ENCODE measurements at regions not wholly inside any gene's neighbourhood (a gene's known extent, or its start where the extent isn't known, plus 50 kb on each side); places are given as distances from the start of the nearest gene placed in this dataset.

DNA sequence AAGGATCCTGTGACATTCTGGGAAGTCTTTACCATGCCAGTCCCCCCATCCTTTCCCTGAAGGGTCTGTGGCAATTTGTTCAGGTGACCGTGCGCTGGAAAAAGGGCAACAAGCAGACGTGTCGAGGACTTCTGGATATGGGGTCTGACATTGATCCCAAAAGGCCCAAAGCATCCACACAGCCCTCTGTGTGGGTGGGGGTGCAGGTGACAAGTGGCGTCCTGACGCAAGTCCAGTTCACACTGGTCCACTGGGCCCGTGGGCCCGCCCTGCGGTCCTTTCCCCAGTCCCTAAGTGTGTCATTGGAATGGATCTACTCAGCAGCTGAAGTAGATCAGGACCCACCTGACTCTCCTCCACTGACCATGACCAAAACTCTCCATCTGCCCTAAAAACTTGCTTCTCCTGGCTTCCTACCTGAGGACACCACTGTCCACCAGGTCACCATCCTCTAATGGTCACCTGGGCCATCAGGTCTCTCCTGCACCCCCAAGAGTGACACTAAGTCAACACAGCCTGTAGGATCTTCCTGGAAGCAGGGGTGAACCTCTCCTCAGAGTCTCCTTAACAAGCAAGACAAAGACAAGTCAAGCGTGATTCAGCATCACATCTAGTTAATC lies 85.6 kb upstream of the SLC66A3 start:
- H2BK15ac ChIP-seq (ENCODE audit: low read depth, low read length): no peak overlapping the region
- in situ Hi-C loops (cut with MboI; ENCODE audit: low sequenced_read_pairs): no loop called here
- H4K5ac ChIP-seq (ENCODE audit: low read depth, low read length): no peak overlapping the region
- no peak overlapping the region for H4K8ac ChIP-seq (ENCODE audit: low read depth in 2 of 2, low read length in 2 of 2)
- BruUV-seq (replicated peaks): no TSS peak
- H2BK120ac ChIP-seq (ENCODE audit: low read depth, low read length): no peak overlapping the region; the same call in 1 of the 2 replicates
- peak overlapping the region; percentile 20; the same call in 1 of the 2 replicates for H2BK20ac ChIP-seq (ENCODE audit: low read depth, low read length)
- H3K4ac ChIP-seq (ENCODE audit: low read depth, low read length): no peak overlapping the region
- no peak overlapping the region for H2BK5ac ChIP-seq (ENCODE audit: low read depth, low read length, poor library complexity, severe bottlenecking)
- TF ChIP-seq, protein P1, sequence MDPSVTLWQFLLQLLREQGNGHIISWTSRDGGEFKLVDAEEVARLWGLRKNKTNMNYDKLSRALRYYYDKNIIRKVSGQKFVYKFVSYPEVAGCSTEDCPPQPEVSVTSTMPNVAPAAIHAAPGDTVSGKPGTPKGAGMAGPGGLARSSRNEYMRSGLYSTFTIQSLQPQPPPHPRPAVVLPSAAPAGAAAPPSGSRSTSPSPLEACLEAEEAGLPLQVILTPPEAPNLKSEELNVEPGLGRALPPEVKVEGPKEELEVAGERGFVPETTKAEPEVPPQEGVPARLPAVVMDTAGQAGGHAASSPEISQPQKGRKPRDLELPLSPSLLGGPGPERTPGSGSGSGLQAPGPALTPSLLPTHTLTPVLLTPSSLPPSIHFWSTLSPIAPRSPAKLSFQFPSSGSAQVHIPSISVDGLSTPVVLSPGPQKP (IDR thresholded peaks at IDR 0.05; ENCODE audit: borderline replicate concordance, low read depth, low read length): no peak
- TF ChIP-seq SMC3 (IDR thresholded peaks at IDR 0.05; ENCODE audit: low read depth, low read length) (no peak), NFE2L2 (IDR thresholded peaks at IDR 0.05; ENCODE audit: low read depth, low read length) (no peak), POLR2A (IDR thresholded peaks at IDR 0.05; ENCODE audit: low read depth, low read length) (no peak), RAD21 (IDR thresholded peaks at IDR 0.05; ENCODE audit: low read length) (no peak), MXI1 (IDR thresholded peaks at IDR 0.05; ENCODE audit: borderline replicate concordance, low read depth, low read length) (no peak), MAFK (IDR thresholded peaks at IDR 0.05; ENCODE audit: low read depth, low read length) (no peak), CHD1 (IDR thresholded peaks at IDR 0.05; ENCODE audit: low read depth, low read length) (no peak), RCOR1 (IDR thresholded peaks at IDR 0.05; ENCODE audit: insufficient replicate concordance, low read length) (no peak), CEBPB (IDR thresholded peaks at IDR 0.05; ENCODE audit: low read depth, low read length) (no peak), BHLHE40 (IDR thresholded peaks at IDR 0.05; ENCODE audit: low read depth, low read length) (no peak)
- H3K4me3 ChIP-seq (ENCODE audit: insufficient read depth, low read depth, low read length): no peak overlapping the region
- DNase-seq (no peak), ATAC-seq (ENCODE audit: low read depth) (no peak)
- no peak overlapping the region for H2AK9ac ChIP-seq (replicated peaks; ENCODE audit: low read depth, low read length, poor library complexity)
- H3K4me2 ChIP-seq (ENCODE audit: low read depth, low read length): no peak overlapping the region
- intact Hi-C loops (cut with micrococcal nuclease): no loop called here
- no peak overlapping the region for H3K56ac ChIP-seq (ENCODE audit: extremely low read depth, insufficient read depth, low read length)
- H3K36me3 ChIP-seq (ENCODE audit: control insufficient read depth, insufficient read depth, low read length): no peaks in the 10 kb centered on the region
- H3K9ac ChIP-seq (ENCODE audit: low read depth, low read length): no peak overlapping the region
- H4K91ac ChIP-seq (ENCODE audit: insufficient read depth, low read depth, low read length): no peak overlapping the region
- CTCF ChIA-PET: no interaction called here
- H3K4me1 ChIP-seq (ENCODE audit: control insufficient read depth, insufficient read depth, low read length): peaks cover 16% of the 10 kb centered on the region
- no peak overlapping the region for H2AK5ac ChIP-seq (ENCODE audit: low read depth, low read length)
- peaks cover 23% of the 10 kb centered on the region for H3K9me1 ChIP-seq (ENCODE audit: insufficient read depth, low read length)
- H3K79me1 ChIP-seq (ENCODE audit: low read depth in 1 of 2, low read length in 2 of 2): no peaks in the 10 kb centered on the region
- H3K18ac ChIP-seq (ENCODE audit: low read depth, low read length): no peak overlapping the region
- WGBS, 2 experiments (ENCODE audit: extremely low coverage in 2 of 2, insufficient read length in 1 of 2): no CpG with 5 or more reads among the region's 10 CpGs
- H3K9me3 ChIP-seq (ENCODE audit: control insufficient read depth, insufficient read depth, low read length): no peaks in the 10 kb centered on the region
- H2AFZ ChIP-seq (replicated peaks; ENCODE audit: low read length, poor library complexity): no peak overlapping the region
- H3K27ac ChIP-seq (ENCODE audit: insufficient read depth, low read length): no peak overlapping the region
- POLR2A ChIA-PET (ENCODE audit: unreplicated experiment): no interaction called here
- H4K20me1 ChIP-seq (ENCODE audit: insufficient read depth, low read length): no peaks in the 10 kb centered on the region
- no peaks in the 10 kb centered on the region for H3K27me3 ChIP-seq (ENCODE audit: control insufficient read depth, insufficient read depth, low read length)
- no peak overlapping the region for H3K14ac ChIP-seq (replicated peaks; ENCODE audit: low read depth, low read length)
- no peak overlapping the region for H3K23ac ChIP-seq (ENCODE audit: low read depth, low read length)
- dilution Hi-C loops (cut with HindIII; ENCODE audit: low sequenced_read_pairs, unreplicated experiment): no loop called here
